ENCODE measurements at regions not wholly inside any gene's neighbourhood (a gene's known extent, or its start where the extent isn't known, plus 50 kb on each side); places are given as distances from the start of the nearest gene placed in this dataset.

DNA sequence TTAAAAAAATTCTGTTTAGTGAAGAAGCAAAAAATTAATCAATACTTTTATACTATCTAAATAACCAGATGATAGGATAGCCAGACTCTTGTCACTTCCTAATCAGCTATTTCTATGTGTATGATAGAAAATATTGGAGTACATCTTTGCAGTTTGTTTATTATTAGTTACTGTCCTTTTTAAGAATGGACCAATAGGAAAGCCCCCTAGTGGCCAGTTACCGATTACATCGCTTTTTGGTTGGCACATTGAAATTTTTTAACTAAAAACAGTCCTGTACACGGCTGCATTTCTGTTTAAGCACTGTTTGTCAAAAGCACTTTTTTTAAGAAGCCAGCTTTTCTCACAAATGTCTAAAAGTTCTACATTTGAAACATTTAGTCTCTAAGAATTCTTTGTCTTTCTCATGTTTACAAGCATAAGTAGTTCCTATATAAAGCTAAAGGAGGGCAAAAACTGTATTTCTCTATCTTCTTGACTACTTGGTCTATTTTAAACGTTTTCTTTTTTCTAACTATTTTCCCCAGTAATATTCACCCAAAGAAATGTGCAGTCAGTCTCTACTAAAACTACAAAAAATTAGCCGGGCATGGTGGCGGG is 253.2 kb upstream of the LRTM1 start:
- WGBS, 2 donors = 33% methylated on average over 6 of the region's 6 CpGs
- no peak for TF ChIP-seq POLR2A (IDR thresholded peaks at IDR 0.05)
- TF ChIP-seq, protein P1, sequence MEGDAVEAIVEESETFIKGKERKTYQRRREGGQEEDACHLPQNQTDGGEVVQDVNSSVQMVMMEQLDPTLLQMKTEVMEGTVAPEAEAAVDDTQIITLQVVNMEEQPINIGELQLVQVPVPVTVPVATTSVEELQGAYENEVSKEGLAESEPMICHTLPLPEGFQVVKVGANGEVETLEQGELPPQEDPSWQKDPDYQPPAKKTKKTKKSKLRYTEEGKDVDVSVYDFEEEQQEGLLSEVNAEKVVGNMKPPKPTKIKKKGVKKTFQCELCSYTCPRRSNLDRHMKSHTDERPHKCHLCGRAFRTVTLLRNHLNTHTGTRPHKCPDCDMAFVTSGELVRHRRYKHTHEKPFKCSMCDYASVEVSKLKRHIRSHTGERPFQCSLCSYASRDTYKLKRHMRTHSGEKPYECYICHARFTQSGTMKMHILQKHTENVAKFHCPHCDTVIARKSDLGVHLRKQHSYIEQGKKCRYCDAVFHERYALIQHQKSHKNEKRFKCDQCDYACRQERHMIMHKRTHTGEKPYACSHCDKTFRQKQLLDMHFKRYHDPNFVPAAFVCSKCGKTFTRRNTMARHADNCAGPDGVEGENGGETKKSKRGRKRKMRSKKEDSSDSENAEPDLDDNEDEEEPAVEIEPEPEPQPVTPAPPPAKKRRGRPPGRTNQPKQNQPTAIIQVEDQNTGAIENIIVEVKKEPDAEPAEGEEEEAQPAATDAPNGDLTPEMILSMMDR (IDR thresholded peaks at IDR 0.05) = peak; percentile 45 to 72 (median 57)
- no peaks in the 10 kb centered on the region for H3K27me3 ChIP-seq
- ATAC-seq (no peak), DNase-seq (peak; percentile 26 to 49 (median 30))
- H3K9me3 ChIP-seq = no peaks in the 10 kb centered on the region
- H3K36me3 ChIP-seq (replicated peaks in 1 of 2; ENCODE audit: insufficient read depth in 1 of 2, low read depth in 2 of 2) = no peaks in the 10 kb centered on the region
- H3K4me3 ChIP-seq = no peak overlapping the region
- intact Hi-C loops (cut with DNase I) = no loop called here
- no peak overlapping the region for H3K27ac ChIP-seq
- no peaks in the 10 kb centered on the region for H3K4me1 ChIP-seq

DNA sequence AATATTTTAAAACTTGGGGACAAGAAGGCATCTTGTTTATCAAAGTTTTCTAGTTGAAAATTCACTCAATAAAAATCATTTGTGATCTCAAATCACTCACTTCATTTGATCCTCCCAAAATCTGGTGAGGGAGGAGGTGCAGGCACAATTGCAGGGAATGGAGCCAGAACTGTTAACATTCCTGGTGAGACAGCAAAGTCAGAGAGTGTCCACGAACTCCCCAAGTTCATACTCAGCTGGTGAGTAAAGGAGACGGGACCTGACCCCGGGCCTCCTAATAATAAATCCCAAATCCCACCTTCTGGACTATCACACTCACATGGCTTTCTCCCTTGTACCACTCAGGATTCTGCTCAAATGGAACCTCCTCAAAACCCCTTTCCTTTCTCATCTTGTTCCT is 252.3 kb upstream of the LRTM1 start:
- 56 to 71% methylated on average over 3 of the region's 3 CpGs for WGBS, 2 donors
- ATAC-seq = no peak
- no peaks in the 10 kb centered on the region for H3K27me3 ChIP-seq
- intact Hi-C loops (cut with DNase I) = no loop called here
- H3K27ac ChIP-seq = no peak overlapping the region
- no peak for DNase-seq
- H3K4me1 ChIP-seq = no peaks in the 10 kb centered on the region
- H3K36me3 ChIP-seq (replicated peaks in 1 of 2; ENCODE audit: insufficient read depth in 1 of 2, low read depth in 2 of 2) = no peaks in the 10 kb centered on the region
- no peaks in the 10 kb centered on the region for H3K9me3 ChIP-seq
- no peak for TF ChIP-seq POLR2A (IDR thresholded peaks at IDR 0.05)
- TF ChIP-seq, protein P1 (IDR thresholded peaks at IDR 0.05) = no peak
- H3K4me3 ChIP-seq = no peak overlapping the region

DNA sequence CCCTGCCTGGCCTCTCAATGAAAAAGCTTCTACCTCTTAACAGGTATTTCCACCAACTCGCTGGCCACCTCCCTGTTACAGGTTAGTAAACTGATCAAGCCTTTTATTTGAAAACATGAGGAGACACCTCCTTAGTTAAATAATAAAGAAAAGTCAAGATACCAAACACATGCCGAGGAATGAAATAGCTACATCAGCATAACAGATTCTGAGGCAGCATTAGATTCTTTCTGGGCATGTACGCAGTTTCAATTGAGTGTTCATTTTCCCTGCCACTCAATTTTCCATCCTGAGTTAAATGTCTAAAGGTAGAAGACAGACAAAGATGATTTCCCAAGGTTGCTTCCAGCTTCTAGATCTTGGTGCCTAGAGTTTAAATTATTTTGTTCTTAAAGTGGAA is 250.5 kb upstream of the LRTM1 start:
- H3K27ac ChIP-seq = no peak overlapping the region
- 73 to 77% methylated on average over 3 of the region's 3 CpGs for WGBS, 2 donors
- H3K27me3 ChIP-seq = no peaks in the 10 kb centered on the region
- no peaks in the 10 kb centered on the region for H3K9me3 ChIP-seq
- H3K4me1 ChIP-seq = no peaks in the 10 kb centered on the region
- no peak for TF ChIP-seq POLR2A (IDR thresholded peaks at IDR 0.05)
- TF ChIP-seq, protein P1 (IDR thresholded peaks at IDR 0.05) = no peak
- no peaks in the 10 kb centered on the region for H3K36me3 ChIP-seq (replicated peaks in 1 of 2; ENCODE audit: insufficient read depth in 1 of 2, low read depth in 2 of 2)
- no peak for ATAC-seq
- DNase-seq = no peak
- H3K4me3 ChIP-seq = no peak overlapping the region
- intact Hi-C loops (cut with DNase I) = no loop called here

DNA sequence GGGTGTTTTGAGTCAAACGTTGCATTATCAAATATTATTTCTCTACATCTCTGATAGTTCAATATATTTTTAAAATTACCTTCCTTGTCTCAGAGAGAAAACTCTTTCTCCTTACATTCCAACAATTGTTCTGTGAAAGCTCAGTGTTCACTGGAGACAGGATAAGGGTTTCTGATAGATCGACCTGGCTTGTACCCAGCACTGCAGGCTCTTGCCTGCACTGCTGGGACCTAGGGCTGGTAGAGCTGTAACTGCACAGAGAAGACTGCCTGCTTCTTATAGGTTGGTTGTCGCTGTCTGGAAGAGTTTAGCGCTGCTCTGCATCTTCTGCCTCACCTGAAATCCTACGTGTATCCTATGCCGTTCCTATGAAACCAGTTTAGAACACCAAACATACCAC is 249.9 kb upstream of the LRTM1 start:
- H3K27ac ChIP-seq = no peak overlapping the region
- no peak for DNase-seq
- H3K4me3 ChIP-seq = no peak overlapping the region
- ATAC-seq = no peak
- no peaks in the 10 kb centered on the region for H3K36me3 ChIP-seq (replicated peaks in 1 of 2; ENCODE audit: insufficient read depth in 1 of 2, low read depth in 2 of 2)
- 36 to 43% methylated on average over 6 of the region's 6 CpGs for WGBS, 2 donors
- no peaks in the 10 kb centered on the region for H3K9me3 ChIP-seq
- H3K4me1 ChIP-seq = no peaks in the 10 kb centered on the region
- TF ChIP-seq, protein P1 (IDR thresholded peaks at IDR 0.05) = no peak
- no peak for TF ChIP-seq POLR2A (IDR thresholded peaks at IDR 0.05)
- intact Hi-C loops (cut with DNase I) = no loop called here
- H3K27me3 ChIP-seq = no peaks in the 10 kb centered on the region

DNA sequence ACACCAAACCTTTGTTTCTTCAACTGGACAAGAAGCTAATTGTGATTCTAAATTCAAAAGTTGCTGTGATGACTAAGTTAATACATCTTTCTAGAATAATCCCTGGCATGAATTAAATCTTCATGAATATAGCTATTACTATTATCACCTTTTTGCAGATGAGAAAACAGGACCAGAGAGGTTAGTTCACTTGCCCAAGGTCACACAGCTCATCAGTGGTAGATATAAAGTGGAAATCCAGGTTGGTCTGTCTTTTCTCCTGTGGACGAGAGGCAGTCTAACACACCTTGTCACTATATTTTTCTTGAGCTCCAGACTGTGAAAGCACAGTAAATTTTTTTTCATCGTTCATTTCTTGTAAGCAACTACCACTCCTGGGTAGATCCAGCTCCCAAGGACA is 247.6 kb upstream of the LRTM1 start:
- Histone ChIP-seq H3K27ac (no peak overlapping the region), H3K9me3 (no peaks in the 10 kb centered on the region), H3K27me3 (no peaks in the 10 kb centered on the region), H3K4me3 (no peak overlapping the region), H3K36me3 (replicated peaks in 1 of 2; ENCODE audit: insufficient read depth in 1 of 2, low read depth in 2 of 2) (no peaks in the 10 kb centered on the region), H3K4me1 (no peaks in the 10 kb centered on the region)
- intact Hi-C loops (cut with DNase I) = no loop called here
- WGBS, 2 donors = 72 to 74% methylated on average over 2 of the region's 2 CpGs
- no peak for ATAC-seq
- TF ChIP-seq, protein P1 (IDR thresholded peaks at IDR 0.05) = no peak
- TF ChIP-seq POLR2A (IDR thresholded peaks at IDR 0.05) = no peak
- DNase-seq = no peak

Data from body of pancreas (tissue), 4 donors.